ENCODE measurements at regions not wholly inside any gene's neighbourhood (a gene's known extent, or its start where the extent isn't known, plus 50 kb on each side); places are given as distances from the start of the nearest gene placed in this dataset.

DNA sequence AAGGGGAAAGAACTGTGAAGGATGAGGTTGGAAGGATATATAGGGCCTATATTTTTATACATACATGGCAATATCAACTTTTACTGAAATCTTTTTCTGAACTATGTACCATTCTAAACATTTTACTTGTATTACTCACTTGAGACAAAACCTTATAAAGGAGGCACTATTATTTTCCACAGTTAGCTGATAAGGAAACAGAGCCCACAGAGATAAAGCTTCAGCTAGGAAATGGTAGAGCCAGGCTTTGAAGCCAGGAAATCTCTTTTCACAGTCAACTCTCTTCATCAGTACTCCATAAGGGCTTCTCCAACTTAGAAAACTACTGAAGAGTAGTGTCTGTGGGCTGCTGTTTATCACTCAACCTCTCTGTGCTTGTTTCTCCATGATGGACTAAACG lies 613.7 kb downstream of the PRELID2 start:
- TF ChIP-seq, protein P1, sequence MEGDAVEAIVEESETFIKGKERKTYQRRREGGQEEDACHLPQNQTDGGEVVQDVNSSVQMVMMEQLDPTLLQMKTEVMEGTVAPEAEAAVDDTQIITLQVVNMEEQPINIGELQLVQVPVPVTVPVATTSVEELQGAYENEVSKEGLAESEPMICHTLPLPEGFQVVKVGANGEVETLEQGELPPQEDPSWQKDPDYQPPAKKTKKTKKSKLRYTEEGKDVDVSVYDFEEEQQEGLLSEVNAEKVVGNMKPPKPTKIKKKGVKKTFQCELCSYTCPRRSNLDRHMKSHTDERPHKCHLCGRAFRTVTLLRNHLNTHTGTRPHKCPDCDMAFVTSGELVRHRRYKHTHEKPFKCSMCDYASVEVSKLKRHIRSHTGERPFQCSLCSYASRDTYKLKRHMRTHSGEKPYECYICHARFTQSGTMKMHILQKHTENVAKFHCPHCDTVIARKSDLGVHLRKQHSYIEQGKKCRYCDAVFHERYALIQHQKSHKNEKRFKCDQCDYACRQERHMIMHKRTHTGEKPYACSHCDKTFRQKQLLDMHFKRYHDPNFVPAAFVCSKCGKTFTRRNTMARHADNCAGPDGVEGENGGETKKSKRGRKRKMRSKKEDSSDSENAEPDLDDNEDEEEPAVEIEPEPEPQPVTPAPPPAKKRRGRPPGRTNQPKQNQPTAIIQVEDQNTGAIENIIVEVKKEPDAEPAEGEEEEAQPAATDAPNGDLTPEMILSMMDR (IDR thresholded peaks at IDR 0.05) = no peak

DNA sequence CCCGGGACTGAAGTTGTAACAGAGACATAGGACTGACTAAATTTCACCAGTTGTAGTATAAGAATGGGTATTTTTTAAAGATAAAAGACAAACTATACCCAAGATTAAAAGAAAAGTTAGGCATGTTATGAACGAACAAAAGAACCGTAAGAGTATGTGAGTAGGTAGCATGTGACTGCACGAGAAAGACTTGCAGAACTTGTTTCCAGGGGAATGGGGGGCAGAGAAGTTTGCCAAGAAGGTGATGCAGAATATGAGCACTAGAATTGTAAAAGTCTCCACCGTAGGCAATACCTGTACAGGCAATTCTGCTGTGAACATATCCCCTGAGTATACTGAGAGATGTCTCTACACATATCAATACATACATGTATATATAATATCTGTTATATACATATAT lies 614.7 kb downstream of the PRELID2 start:
- TF ChIP-seq, protein P1 (IDR thresholded peaks at IDR 0.05) = no peak

DNA sequence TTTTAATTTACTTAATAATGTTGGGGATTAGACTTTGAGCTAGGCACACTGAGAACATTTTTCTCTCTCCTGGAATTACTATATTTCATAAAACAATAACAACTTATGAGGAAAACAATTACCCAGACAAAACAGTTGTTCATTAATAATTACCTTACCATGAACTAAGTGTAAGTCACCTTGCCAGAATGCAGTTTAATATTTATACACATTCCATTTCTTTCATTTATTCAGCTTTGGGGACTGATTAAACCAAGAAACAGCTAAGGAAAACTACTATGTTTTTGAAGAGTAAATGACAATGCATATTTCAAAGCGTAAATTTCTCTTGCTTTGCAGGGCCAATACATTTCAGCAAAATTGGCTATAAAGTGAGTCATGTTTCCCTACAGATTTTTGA lies 616.2 kb downstream of the PRELID2 start:
- TF ChIP-seq, protein P1 (IDR thresholded peaks at IDR 0.05) = no peak

DNA sequence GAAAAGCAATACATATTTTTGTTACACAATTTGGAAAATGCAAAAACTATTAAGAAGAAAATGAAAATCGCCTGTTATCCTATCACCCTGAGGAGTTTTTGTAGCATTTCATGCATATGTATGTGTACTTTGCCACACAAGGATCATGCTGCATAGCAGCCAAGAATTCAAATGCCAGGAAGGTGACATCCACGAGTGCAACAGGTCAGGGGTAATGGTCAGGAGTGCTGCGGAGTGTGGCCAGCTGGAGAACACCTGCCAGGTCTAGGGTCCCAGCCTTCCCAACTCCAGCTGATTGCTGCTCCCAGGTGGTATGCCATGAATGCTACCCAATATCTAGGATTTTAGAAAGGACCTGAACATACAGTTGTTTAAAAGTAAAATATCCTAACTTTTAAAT lies 617.1 kb downstream of the PRELID2 start:
- TF ChIP-seq, protein P1 (IDR thresholded peaks at IDR 0.05) = no peak

DNA sequence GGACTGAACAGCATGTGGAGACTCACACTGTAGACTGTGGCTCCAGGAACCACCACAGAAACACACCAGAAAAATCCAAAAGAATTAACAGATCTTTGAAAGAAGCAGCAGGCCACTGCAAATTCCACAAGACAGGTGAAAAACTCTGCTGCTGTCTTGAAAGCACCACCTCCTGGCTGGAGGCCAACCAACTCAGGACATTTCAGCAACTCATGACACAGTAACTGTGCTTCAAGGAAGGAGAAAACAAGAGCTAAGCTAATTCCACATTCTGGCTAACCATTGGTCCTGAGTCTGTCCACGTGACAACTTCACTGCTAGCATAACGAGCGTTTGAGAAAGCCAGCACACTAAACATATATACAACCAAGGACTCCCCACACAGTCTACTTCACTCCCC lies 625.1 kb downstream of the PRELID2 start:
- TF ChIP-seq, protein P1 (IDR thresholded peaks at IDR 0.05) = no peak

DNA sequence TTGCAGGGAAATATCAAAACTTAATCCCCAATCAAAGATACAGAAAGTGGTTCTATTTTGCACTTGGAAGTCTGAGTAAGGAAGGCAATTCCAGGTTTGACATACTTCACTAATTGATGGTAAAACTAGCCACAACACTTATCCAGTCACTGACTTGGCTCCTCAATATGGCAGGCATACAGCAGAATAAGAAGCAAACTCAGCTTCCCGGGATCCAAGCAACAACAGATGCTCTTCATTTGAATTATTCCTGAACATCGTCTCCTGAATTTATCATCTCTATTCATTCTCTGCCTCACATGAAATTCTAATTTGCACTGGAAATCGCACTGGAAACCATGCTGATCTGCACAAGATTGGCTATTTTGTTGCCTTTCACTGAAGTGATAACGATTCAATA lies 629.6 kb downstream of the PRELID2 start:
- TF ChIP-seq, protein P1 (IDR thresholded peaks at IDR 0.05) = no peak

DNA sequence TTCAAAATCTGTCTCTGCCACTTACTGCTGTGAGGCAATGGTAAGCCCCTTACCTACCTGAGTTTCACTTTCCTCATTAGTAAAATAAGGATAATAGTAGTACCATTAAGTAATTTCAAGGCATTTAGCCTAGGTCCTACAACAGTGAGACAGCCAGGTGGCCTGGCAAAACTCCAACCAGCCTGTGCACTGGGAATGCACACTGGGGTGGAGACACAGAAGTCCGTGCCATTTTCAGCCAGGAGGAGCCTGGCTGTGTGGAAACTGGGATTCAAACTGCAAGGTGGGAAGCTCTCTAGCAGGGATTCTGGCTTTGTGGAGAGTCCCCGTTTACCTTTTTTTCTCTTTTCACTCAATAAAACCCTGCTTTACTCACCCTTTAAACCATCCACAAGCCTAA lies 630.4 kb downstream of the PRELID2 start:
- TF ChIP-seq, protein P1 (IDR thresholded peaks at IDR 0.05) = no peak

DNA sequence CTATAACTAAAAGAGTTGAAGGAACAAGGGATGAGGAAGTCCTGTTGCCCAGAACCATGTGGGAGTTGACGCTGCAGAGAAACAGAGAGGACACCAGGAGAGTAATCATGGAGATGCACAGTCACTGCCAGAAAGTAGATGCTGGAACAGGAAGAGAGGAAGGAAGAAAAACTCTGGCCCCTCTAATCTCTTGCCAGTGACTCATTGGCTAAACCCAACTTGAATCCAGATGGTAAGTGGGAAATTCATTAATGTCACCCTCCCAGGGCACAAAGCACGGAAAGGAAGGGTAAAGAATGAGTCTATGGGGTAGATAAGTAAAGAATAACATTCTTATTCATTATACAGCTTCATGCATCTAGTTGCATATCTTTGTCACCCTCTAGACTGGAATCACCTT lies 631.9 kb downstream of the PRELID2 start:
- TF ChIP-seq, protein P1 (IDR thresholded peaks at IDR 0.05) = no peak

Data from LNCAP (cell line).